HEK293T (cell line): ENCODE measurements at regions not wholly inside any gene's neighbourhood (a gene's known extent, or its start where the extent isn't known, plus 50 kb on each side); places are given as distances from the start of the nearest gene placed in this dataset.

Experiments used
- CTCF ChIA-PET: fragments of 350-600 bp; formaldehyde crosslinking; extraction: SDS; loops from one replicate; lab custom pipeline; 2021; ENCODE audit warnings: antibody characterized with exemption, inconsistent platforms; lab: Yijun Ruan, JAX
- POLR2A ChIA-PET: fragments of 350-600 bp; formaldehyde crosslinking; extraction: SDS; loops from one replicate; lab custom pipeline; 2020; ENCODE audit warnings: antibody characterized with exemption, inconsistent platforms; lab: Yijun Ruan, JAX
- DNase-seq: peaks from one replicate; pipeline ENCODE4 v3.0.0; 2012; ENCODE audit warnings: mixed read lengths; ENCODE audit errors: extremely low spot score
- ARNT ChIP-seq: fragments of 450-650 bp; IDR thresholded peaks from 2 replicates; pipeline ENCODE4 v1.6.1; 2017; ENCODE audit warnings: mild to moderate bottlenecking
- BHLHE40 ChIP-seq: fragments of 450-650 bp; IDR thresholded peaks from 2 replicates; pipeline ENCODE4 v1.6.1; 2016; ENCODE audit warnings: mild to moderate bottlenecking, moderate library complexity, borderline replicate concordance
- CTBP1 ChIP-seq: fragments of 450-650 bp; IDR thresholded peaks from 2 replicates; pipeline ENCODE4 v1.6.1; 2016; ENCODE audit warnings: borderline replicate concordance
- ELF4 ChIP-seq: fragments of 450-650 bp; IDR thresholded peaks from 2 replicates; pipeline ENCODE4 v1.6.1; 2017; ENCODE audit warnings: antibody characterized with exemption
- FOXA1 ChIP-seq: fragments of 450-650 bp; IDR thresholded peaks from 2 replicates; pipeline ENCODE4 v1.6.1; 2016; ENCODE audit warnings: mild to moderate bottlenecking
- FOXK2 ChIP-seq: fragments of 450-650 bp; IDR thresholded peaks from 2 replicates; pipeline ENCODE4 v1.6.1; 2016; ENCODE audit warnings: mild to moderate bottlenecking
- FOXM1 ChIP-seq: fragments of 450-650 bp; IDR thresholded peaks from 2 replicates; pipeline ENCODE4 v1.6.1; 2017; ENCODE audit warnings: mild to moderate bottlenecking, borderline replicate concordance
- HDGF ChIP-seq: fragments of 450-650 bp; IDR thresholded peaks from 2 replicates; pipeline ENCODE4 v1.6.1; 2017; ENCODE audit warnings: antibody characterized with exemption, borderline replicate concordance
- L3MBTL2 ChIP-seq: fragments of 450-650 bp; conservative IDR thresholded peaks from 2 replicates; pipeline ENCODE4 v1.6.1; 2016; ENCODE audit warnings: mild to moderate bottlenecking
- LEF1 ChIP-seq: fragments of 450-650 bp; IDR thresholded peaks from 2 replicates; pipeline ENCODE4 v1.6.1; 2017; ENCODE audit warnings: mild to moderate bottlenecking, borderline replicate concordance
- NFRKB ChIP-seq: fragments of 450-650 bp; IDR thresholded peaks from 2 replicates; pipeline ENCODE4 v1.6.1; 2016; ENCODE audit warnings: mild to moderate bottlenecking, moderate library complexity
- SP1 ChIP-seq: fragments of 450-650 bp; IDR thresholded peaks from 2 replicates; pipeline ENCODE4 v1.6.1; 2017
- SUZ12 ChIP-seq: fragments of 450-650 bp; IDR thresholded peaks from 2 replicates; pipeline ENCODE4 v1.6.1; 2016; ENCODE audit warnings: mild to moderate bottlenecking
- TARDBP ChIP-seq: fragments of 450-650 bp; IDR thresholded peaks from 2 replicates; pipeline ENCODE4 v1.6.1; 2016
- ZNF384 ChIP-seq: fragments of 450-650 bp; IDR thresholded peaks from 2 replicates; pipeline ENCODE4 v1.6.1; 2016
- TF ChIP-seq, protein P1 (sequence below): fragments of 450-650 bp; IDR thresholded peaks from 2 replicates; pipeline ENCODE4 v1.6.1; 2016

DNA sequence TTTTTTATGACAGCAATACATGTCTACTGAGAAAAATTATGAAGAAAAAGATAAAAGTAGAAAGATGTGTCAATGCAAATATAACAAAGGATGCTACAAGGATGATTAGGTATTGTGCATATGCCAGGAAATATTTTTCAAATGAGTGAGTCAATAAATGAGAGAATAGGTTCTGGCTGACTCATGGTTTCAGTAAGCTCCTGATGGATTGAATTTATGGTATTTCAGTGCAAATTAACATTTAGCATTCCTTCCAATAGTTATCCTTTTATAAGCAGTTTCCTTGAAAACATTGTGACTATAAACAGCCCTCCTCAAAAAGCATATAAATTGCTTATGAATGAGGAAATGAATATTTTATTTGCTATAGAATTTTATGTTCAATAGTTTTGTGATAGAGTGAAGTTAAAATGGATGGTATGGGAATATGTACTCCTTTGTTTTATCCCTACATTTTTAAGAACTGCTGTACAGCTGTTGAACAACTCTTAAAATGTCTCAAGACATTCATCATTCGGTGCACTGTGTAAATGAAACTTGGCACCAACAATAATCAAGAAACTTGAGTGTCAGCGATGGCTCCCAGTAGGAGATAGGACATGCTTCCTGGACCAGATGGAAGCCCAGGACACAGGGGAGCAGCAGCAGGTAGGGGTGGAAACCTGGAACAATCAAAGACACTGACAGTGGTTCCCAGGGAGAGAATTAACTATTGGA is 144.7 kb downstream of the PMAIP1 start:
- POLR2A ChIA-PET, result no interaction called here
- no peak for DNase-seq
- CTCF ChIA-PET, result no interaction called here
- TF ChIP-seq ARNT, result no peak
- TF ChIP-seq ZNF384, result no peak
- TF ChIP-seq, protein P1, sequence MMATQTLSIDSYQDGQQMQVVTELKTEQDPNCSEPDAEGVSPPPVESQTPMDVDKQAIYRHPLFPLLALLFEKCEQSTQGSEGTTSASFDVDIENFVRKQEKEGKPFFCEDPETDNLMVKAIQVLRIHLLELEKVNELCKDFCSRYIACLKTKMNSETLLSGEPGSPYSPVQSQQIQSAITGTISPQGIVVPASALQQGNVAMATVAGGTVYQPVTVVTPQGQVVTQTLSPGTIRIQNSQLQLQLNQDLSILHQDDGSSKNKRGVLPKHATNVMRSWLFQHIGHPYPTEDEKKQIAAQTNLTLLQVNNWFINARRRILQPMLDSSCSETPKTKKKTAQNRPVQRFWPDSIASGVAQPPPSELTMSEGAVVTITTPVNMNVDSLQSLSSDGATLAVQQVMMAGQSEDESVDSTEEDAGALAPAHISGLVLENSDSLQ, result no peak
- TF ChIP-seq ELF4, result no peak
- no peak for TF ChIP-seq FOXK2
- no peak for TF ChIP-seq SP1
- TF ChIP-seq L3MBTL2, result no peak
- no peak for TF ChIP-seq CTBP1
- TF ChIP-seq BHLHE40, result no peak
- no peak for TF ChIP-seq HDGF
- no peak for TF ChIP-seq TARDBP
- TF ChIP-seq FOXM1, result no peak
- no peak for TF ChIP-seq FOXA1

- no peak for DNase-seq
- TF ChIP-seq L3MBTL2 (no peak), SP1 (no peak), HDGF (no peak), FOXK2 (no peak), LEF1 (no peak), FOXA1 (no peak)
- ChIA-PET CTCF (no interaction called here), POLR2A (no interaction called here)
Observed at GRCh38 chr18:60040971-60041370, 141.2 kb downstream of the PMAIP1 start.

DNA sequence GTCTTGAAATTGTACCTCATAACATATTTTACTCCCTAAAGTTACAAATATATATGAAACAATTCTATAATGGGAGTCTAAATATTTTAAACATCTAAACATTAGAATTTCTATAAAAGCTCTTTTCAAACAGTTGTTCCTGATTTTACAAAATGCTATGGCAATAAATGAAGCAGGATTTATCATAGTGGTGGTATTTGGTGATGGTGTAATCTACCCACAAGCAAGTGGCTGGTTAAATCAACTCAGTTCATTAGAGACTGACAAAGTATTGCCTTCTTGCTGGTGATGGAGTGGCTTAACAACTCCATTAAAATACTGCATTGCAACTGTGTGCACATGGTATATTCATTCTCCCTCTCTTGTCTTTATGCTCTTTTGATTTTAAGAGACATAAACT is 138.9 kb downstream of the PMAIP1 start:
- DNase-seq, result no peak
- ChIA-PET POLR2A (no interaction called here), CTCF (no interaction called here)
- TF ChIP-seq TARDBP, result no peak
- no peak for TF ChIP-seq FOXA1
- TF ChIP-seq ARNT, result no peak
- TF ChIP-seq BHLHE40, result no peak
- no peak for TF ChIP-seq L3MBTL2
- TF ChIP-seq, protein P1, result no peak
- TF ChIP-seq ZNF384, result no peak
- no peak for TF ChIP-seq HDGF
- TF ChIP-seq FOXM1, result no peak
- TF ChIP-seq FOXK2, result no peak
- no peak for TF ChIP-seq ELF4
- no peak for TF ChIP-seq SUZ12
- TF ChIP-seq SP1, result no peak
- TF ChIP-seq CTBP1, result no peak
- no peak for TF ChIP-seq LEF1
- no peak for TF ChIP-seq NFRKB

- DNase-seq, result no peak
- ChIA-PET CTCF (no interaction called here), POLR2A (no interaction called here)
- TF ChIP-seq ELF4 (no peak), LEF1 (no peak), L3MBTL2 (no peak), SP1 (no peak), SUZ12 (no peak), HDGF (no peak), FOXM1 (no peak), CTBP1 (no peak), FOXA1 (no peak), NFRKB (no peak), ZNF384 (no peak), BHLHE40 (no peak), FOXK2 (no peak), TARDBP (no peak), ARNT (no peak)
- TF ChIP-seq, protein P1, result no peak
Observed at GRCh38 chr18:60027397-60027796, 127.6 kb downstream of the PMAIP1 start.

- ChIA-PET CTCF (interaction anchor here (1.2 kb wide), 1 partner anchor 30 kb away, joined by 3 read pairs; no protein-coding TSS in a partner anchor), POLR2A (no interaction called here)
- TF ChIP-seq ZNF384, result no peak
- no peak for TF ChIP-seq NFRKB
- TF ChIP-seq BHLHE40, result no peak
- no peak for TF ChIP-seq FOXM1
- no peak for TF ChIP-seq CTBP1
- no peak for TF ChIP-seq TARDBP
- TF ChIP-seq ELF4, result no peak
- TF ChIP-seq, protein P1, result no peak
- no peak for TF ChIP-seq LEF1
- DNase-seq, result no peak
Observed at GRCh38 chr18:60024857-60025256, 125.1 kb downstream of the PMAIP1 start.

- no peak for DNase-seq
- ChIA-PET CTCF (no interaction called here), POLR2A (no interaction called here)
Observed at GRCh38 chr18:60024345-60024744, 124.5 kb downstream of the PMAIP1 start.

More at GRCh38 chr18:60024345-60024744, 124.5 kb downstream of the PMAIP1 start:
- TF ChIP-seq ZNF384 (no peak), SUZ12 (no peak), LEF1 (no peak), SP1 (no peak), CTBP1 (no peak), ARNT (no peak), BHLHE40 (no peak), TARDBP (no peak), HDGF (no peak)
- TF ChIP-seq, protein P1, result no peak
